ENCODE measurements at regions not wholly inside any gene's neighbourhood (a gene's known extent, or its start where the extent isn't known, plus 50 kb on each side); places are given as distances from the start of the nearest gene placed in this dataset.

DNA sequence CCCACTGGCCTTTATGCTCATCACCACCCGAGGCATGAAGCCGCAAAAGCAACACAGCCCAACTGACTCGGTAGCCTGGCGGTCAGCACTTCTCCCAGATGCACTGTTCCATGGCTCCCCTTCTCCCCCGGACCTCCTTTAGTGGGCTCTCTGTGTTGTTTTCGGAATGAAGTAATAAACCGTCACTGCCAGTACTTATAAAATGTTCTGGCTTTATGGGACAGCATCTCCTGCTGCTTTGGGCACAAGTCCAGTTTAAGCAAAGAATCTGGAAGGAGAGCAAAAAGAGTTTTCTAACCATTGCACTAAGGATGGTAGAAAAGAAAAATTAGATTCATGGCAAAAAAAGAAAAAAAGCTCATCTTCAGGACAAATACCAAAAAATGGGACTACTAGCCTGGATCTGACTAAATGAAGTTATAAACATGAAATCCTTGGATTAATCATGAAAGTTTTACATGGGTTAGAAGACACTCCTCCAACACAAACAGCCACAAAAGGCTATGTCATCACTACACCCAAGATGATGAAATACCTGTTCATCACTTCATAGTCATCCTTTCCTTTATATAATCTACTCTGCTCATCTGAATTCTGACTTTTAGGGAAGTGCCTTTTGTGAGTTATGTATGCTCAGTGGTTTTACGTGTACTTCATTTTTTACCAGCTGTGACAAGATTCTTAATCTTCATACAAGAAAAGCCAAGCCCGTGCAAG is 89.5 kb upstream of the UBE2E2 start (continued):
- TF ChIP-seq, protein P1, sequence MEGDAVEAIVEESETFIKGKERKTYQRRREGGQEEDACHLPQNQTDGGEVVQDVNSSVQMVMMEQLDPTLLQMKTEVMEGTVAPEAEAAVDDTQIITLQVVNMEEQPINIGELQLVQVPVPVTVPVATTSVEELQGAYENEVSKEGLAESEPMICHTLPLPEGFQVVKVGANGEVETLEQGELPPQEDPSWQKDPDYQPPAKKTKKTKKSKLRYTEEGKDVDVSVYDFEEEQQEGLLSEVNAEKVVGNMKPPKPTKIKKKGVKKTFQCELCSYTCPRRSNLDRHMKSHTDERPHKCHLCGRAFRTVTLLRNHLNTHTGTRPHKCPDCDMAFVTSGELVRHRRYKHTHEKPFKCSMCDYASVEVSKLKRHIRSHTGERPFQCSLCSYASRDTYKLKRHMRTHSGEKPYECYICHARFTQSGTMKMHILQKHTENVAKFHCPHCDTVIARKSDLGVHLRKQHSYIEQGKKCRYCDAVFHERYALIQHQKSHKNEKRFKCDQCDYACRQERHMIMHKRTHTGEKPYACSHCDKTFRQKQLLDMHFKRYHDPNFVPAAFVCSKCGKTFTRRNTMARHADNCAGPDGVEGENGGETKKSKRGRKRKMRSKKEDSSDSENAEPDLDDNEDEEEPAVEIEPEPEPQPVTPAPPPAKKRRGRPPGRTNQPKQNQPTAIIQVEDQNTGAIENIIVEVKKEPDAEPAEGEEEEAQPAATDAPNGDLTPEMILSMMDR (IDR thresholded peaks at IDR 0.05; ENCODE audit: control extremely low read depth in 1 of 3, insufficient read depth in 1 of 3, low read depth in 1 of 3, low read length in 3 of 3), result no peak
- TF ChIP-seq HDAC6 (IDR thresholded peaks at IDR 0.05; ENCODE audit: low read depth, low read length) (no peak), POLR2AphosphoS5 (IDR thresholded peaks at IDR 0.05; ENCODE audit: low read depth, low read length) (no peak), MAFK (IDR thresholded peaks at IDR 0.05; ENCODE audit: low read depth, low read length) (no peak), EP300 (IDR thresholded peaks at IDR 0.05; ENCODE audit: borderline replicate concordance in 1 of 2, low read depth in 2 of 2, low read length in 2 of 2) (no peak)

Measured in H1 (cell line).